Thyroid gland (tissue), 4 donors: ENCODE measurements at regions not wholly inside any gene's neighbourhood (a gene's known extent, or its start where the extent isn't known, plus 50 kb on each side); places are given as distances from the start of the nearest gene placed in this dataset.

Experiments used
- DNase-seq, 2 donors: peaks; one replicate each; pipeline ENCODE4 v3.0.0-alpha.2; 2019
- H3K27ac ChIP-seq, 3 donors: fragments of 200-600 bp; sonication (generic); 1 replicate in 2 of 3; 2 replicates in 1 of 3; pipeline ENCODE4 v1.5.1; 2016 to 2019; ENCODE audit warnings: mild to moderate bottlenecking in 1 of 3, moderate library complexity in 1 of 3
- H3K27me3 ChIP-seq: fragments of 200-600 bp; sonication (generic); one replicate; pipeline ENCODE4 v1.5.1; 2019
- H3K36me3 ChIP-seq, 2 donors: fragments of 200-600 bp; sonication (generic); one replicate each; pipeline ENCODE4 v1.5.1; 2016 to 2019
- H3K4me1 ChIP-seq, 2 donors: fragments of 200-600 bp; sonication (generic); one replicate each; pipeline ENCODE4 v1.5.1; 2017 to 2019
- H3K4me3 ChIP-seq, 3 donors: fragments of 200-600 bp; sonication (generic); replicated peaks in 1 of 3; 1 replicate in 2 of 3; 2 replicates in 1 of 3; pipeline ENCODE4 v1.5.1; 2016; ENCODE audit warnings: mild to moderate bottlenecking in 1 of 3
- H3K9me3 ChIP-seq: fragments of 200-600 bp; sonication (generic); one replicate; pipeline ENCODE4 v1.5.1; 2017
- CTCF ChIP-seq, 6 experiments: fragments of 200-600 bp in 3 of 6; fragments of 450-650 bp in 3 of 6; sonication (generic) in 3 of 6; IDR thresholded peaks; one replicate each; pipeline ENCODE4 v1.5.1; 2016 to 2019; ENCODE audit warnings: antibody characterized with exemption in 6 of 6, mild to moderate bottlenecking in 2 of 6, inconsistent platforms in 1 of 6, moderate library complexity in 1 of 6
- POLR2A ChIP-seq, 2 donors: fragments of 450-650 bp; IDR thresholded peaks; one replicate each; pipeline ENCODE4 v1.6.1; 2017; ENCODE audit warnings: antibody characterized with exemption in 2 of 2, mild to moderate bottlenecking in 2 of 2, moderate library complexity in 1 of 2
- whole genome bisulfite sequencing, 2 donors: methylation state at CpG; one replicate each; pipeline ENCODE4 v1.1.5; 2017; 5-methylcytosine and 5-hydroxymethylcytosine counted together
- intact Hi-C: fragments of 100-400 bp; cut with DNase I; formaldehyde crosslinking; loops from one replicate; pipeline ENCODE4 v1.15.1; 2023

GRCh38 chr9:135397142-135397541, 82.4 kb upstream of the PPP1R26 start:
- H3K27me3 ChIP-seq, result no peaks in the 10 kb centered on the region
- peaks cover 0 to 4% of the 10 kb centered on the region in 2 donors for H3K4me1 ChIP-seq
- intact Hi-C loops, result no loop called here
- H3K36me3 ChIP-seq, result no peaks in the 10 kb centered on the region
- H3K4me3 ChIP-seq, result no peak overlapping the region
- H3K27ac ChIP-seq, result no peak overlapping the region
- H3K9me3 ChIP-seq, result no peaks in the 10 kb centered on the region
- no peak for DNase-seq
- TF ChIP-seq CTCF (IDR thresholded peaks at IDR 0.05) (no peak), POLR2A (IDR thresholded peaks at IDR 0.05) (no peak)
- WGBS, 2 donors, result 100% methylated on average over 6 to 7 of the region's 12 CpGs

- Histone ChIP-seq H3K27ac (no peak overlapping the region), H3K9me3 (no peaks in the 10 kb centered on the region), H3K4me1 (no peaks in the 10 kb centered on the region), H3K27me3 (no peaks in the 10 kb centered on the region), H3K36me3 (no peaks in the 10 kb centered on the region), H3K4me3 (no peak overlapping the region)
- intact Hi-C loops, result no loop called here
- TF ChIP-seq CTCF (IDR thresholded peaks at IDR 0.05), result no peak
- TF ChIP-seq POLR2A (IDR thresholded peaks at IDR 0.05), result no peak
- no peak for DNase-seq
- 77 to 80% methylated on average over 15 to 16 of the region's 18 CpGs for WGBS, 2 donors
Observed at GRCh38 chr9:135399000-135399649, 80.5 kb upstream of the PPP1R26 start.

- H3K4me1 ChIP-seq, result no peaks in the 10 kb centered on the region
Observed at GRCh38 chr9:135400496-135400895, 79.1 kb upstream of the PPP1R26 start.

GRCh38 chr9:135401218-135401617, 78.4 kb upstream of the PPP1R26 start:
- TF ChIP-seq CTCF (IDR thresholded peaks at IDR 0.05) (no peak), POLR2A (IDR thresholded peaks at IDR 0.05) (no peak)

More at GRCh38 chr9:135400496-135400895, 79.1 kb upstream of the PPP1R26 start:
- Histone ChIP-seq H3K27me3 (no peaks in the 10 kb centered on the region), H3K9me3 (no peaks in the 10 kb centered on the region), H3K36me3 (no peaks in the 10 kb centered on the region), H3K27ac (no peak overlapping the region), H3K4me3 (no peak overlapping the region)
- WGBS, 2 donors, result 83 to 84% methylated on average over 9 of the region's 9 CpGs
- intact Hi-C loops, result no loop called here
- no peak for DNase-seq
- TF ChIP-seq POLR2A (IDR thresholded peaks at IDR 0.05), result no peak
- no peak for TF ChIP-seq CTCF (IDR thresholded peaks at IDR 0.05)

GRCh38 chr9:135402048-135402738, 77.4 kb upstream of the PPP1R26 start:
- no peak for TF ChIP-seq POLR2A (IDR thresholded peaks at IDR 0.05)
- TF ChIP-seq CTCF (IDR thresholded peaks at IDR 0.05), result no peak
- no peak overlapping the region for H3K27ac ChIP-seq
- H3K9me3 ChIP-seq, result no peaks in the 10 kb centered on the region
- no peak for DNase-seq
- no peaks in the 10 kb centered on the region for H3K27me3 ChIP-seq
- intact Hi-C loops, result no loop called here
- no peaks in the 10 kb centered on the region for H3K36me3 ChIP-seq
- H3K4me3 ChIP-seq, result no peak overlapping the region
- no peaks in the 10 kb centered on the region for H3K4me1 ChIP-seq
- 83 to 87% methylated on average over 6 to 15 of the region's 18 CpGs for WGBS, 2 donors

More at GRCh38 chr9:135401218-135401617, 78.4 kb upstream of the PPP1R26 start:
- no peaks in the 10 kb centered on the region for H3K27me3 ChIP-seq
- no peak overlapping the region for H3K27ac ChIP-seq
- no peaks in the 10 kb centered on the region for H3K9me3 ChIP-seq
- no peaks in the 10 kb centered on the region for H3K4me1 ChIP-seq
- H3K36me3 ChIP-seq, result no peaks in the 10 kb centered on the region
- intact Hi-C loops, result no loop called here
- no peak overlapping the region for H3K4me3 ChIP-seq
- DNase-seq, result no peak
- WGBS, 2 donors, result 94 to 95% methylated on average over 12 to 14 of the region's 14 CpGs
